GM21576 (cell line): ENCODE measurements at regions not wholly inside any gene's neighbourhood (a gene's known extent, or its start where the extent isn't known, plus 50 kb on each side); places are given as distances from the start of the nearest gene placed in this dataset.

ENCODE experiments used
- ATAC-seq: cut with Tn5 transposase; IDR thresholded peaks from one replicate; pipeline ENCODE4 v1.9.1; 2021; ENCODE audit warnings: mild to moderate bottlenecking, moderate library complexity; ENCODE audit not compliant: unreplicated experiment

DNA sequence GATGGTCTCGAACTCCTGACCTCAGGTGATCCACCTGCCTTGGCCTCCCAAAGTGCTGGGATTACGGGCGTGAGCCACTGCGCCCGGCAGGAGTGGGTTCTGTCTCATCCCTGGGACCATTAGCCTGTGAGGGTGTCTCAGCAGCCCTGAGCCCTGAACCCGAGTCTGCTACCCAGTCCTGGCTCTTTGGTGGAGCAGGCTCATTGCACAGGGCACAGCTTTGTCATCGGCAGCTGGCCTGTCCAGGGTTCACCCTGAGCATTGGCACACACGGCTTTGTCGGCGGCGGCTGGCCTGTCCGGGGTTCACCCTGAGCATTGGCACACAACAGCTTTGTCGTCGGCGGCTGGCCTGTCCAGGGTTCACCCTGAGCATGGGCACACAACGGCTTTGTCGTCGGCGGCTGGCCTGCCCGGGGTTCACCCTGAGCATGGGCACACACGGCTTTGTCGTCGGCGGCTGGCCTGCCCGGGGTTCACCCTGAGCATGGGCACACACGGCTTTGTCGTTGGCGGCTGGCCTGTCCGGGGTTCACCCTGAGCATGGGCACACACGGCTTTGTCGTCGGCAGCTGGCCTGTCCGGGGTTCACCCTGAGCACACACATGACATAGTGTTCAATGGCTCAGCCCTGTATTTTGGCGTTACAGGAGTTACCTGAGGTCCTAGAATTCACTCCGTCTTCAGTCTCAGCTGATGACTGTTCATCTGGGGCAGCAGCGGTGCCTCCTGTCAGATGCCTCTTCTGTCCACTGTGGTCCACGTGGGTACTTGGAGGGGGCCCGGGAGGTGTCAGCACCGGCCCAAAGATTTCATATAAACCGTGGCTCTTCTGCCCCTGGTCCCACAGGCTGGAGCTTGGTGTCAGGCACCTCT is 1082.5 kb downstream of the BRD1 start:
- no peak for ATAC-seq

DNA sequence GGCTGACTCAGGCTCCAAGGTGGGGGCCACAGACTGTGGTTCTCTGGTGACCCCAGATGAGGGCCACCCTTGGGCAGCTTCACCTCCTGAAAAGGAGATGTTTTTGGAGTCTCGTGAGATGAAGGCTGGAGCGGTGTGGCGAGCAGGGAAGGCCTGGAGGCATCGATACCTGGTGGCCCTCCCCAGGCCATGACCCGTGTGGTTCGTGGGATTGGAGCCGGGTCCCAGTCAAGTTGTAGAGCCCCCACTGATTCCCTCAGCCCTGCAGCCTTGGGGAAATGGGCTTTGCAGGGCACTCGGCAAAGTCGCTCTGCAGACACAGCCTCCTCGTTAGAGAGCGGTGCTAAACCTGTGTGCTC is 1083.4 kb downstream of the BRD1 start:
- ATAC-seq, result no peak

DNA sequence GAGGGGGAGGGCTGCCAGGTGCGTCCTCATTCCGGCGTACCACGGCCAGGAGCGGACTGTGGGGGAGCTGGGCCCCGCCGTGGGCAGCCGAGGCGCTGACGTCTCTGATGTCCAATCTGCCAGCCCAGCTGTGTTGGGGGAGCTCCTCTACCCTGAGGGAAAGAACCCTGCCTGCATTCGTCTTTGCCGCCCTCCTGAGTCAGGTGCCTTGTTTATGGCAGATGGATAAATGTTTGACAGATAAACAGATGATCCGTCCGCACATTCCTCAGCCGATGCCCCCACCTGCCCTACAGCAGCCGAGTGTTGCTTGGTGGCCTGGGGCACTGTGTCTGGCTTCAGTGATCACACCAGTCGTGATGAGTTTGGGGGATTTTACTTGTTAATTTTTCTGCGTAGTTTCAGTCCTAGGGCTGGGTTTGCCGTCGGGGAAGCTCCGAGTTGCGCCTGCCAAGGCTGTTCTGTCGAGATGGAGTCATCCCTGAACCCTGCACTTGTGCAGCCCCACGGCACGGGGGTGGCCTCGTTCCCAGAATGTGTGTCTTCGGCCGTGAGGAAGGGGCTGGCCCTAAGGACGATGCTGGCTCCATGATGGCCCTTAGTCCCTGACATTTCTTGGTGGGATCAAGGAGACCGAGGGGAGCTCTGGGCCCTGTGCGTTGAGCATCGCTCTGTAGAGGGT is 1083.9 kb downstream of the BRD1 start:
- ATAC-seq, result no peak

DNA sequence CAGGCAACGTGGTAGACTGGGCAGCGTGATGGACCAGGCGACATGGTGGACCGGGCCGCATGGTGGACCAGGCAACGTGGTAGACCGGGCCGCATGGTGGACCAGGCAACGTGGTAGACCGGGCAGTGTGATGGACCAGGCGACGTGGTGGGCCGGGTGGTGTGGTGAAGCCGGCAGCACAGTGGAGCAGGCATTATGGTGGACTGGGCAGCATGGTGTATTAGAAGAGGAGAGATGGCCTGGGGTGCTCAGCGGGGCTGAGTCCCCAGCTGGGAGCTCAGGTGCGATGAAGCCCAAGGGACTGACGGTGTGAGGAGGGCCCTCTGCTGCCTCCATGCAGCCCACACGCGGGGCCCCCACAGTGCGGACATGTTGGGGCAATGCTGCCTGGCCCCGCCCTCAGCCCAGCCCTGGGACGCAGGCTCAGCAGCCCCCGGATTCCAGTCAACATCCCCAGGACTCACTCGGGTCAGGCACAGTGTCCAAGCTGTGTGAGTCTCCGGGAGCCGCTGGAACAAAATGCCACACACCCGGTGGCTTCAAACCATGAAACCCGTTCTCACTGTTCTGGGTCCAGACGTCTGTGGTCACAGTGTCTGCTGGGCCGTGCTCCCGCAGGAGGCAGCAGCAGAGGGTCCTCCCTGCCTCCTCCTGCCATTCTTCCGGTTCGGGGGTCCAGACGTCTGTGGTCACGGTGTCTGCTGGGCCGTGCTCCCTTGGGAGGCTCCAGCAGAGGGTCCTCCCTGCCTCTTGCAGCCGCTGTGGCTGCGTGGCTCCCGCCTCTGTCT is 1084.9 kb downstream of the BRD1 start:
- no peak for ATAC-seq

GRCh38 chr22:48742191-48742555 is 1085.5 kb downstream of the BRD1 start:
- ATAC-seq, result no peak

GRCh38 chr22:48741540-48741939 is 1086.1 kb downstream of the BRD1 start:
- ATAC-seq, result no peak

GRCh38 chr22:48740731-48741405 is 1086.8 kb downstream of the BRD1 start:
- ATAC-seq, result no peak

DNA sequence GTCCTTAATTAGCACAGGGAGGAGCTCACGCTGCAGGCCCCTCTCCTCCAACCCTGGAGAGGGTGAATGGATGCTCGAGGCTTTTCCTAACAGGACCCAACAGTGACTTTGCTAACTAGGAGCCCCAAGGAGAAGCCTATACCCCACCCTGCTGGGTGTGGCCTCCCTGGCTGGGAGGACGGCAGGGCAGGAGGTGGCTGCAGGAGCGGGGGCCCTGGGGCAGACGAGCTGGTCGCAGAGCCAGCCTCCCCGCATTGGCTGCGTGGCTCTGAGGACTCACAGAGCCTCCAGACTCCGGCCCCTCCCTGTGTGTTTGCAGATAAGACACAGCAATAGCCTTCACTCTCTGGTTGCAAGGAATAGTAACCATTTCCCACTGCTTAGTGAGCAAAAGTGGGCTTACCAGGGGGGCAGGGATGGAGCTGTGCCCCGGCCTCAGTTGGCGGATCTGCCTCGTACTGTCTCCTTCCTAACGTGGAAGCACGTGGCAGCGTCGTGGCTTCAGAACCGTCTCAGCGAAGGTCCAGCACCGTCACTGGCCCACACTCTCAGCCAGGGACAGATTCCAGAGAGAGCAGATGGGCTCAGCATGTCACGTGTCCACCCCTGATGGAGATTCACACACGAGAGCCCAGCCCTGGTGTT is 1087.5 kb downstream of the BRD1 start:
- no peak for ATAC-seq

GRCh38 chr22:48739348-48740085 is 1088.2 kb downstream of the BRD1 start:
- no peak for ATAC-seq

DNA sequence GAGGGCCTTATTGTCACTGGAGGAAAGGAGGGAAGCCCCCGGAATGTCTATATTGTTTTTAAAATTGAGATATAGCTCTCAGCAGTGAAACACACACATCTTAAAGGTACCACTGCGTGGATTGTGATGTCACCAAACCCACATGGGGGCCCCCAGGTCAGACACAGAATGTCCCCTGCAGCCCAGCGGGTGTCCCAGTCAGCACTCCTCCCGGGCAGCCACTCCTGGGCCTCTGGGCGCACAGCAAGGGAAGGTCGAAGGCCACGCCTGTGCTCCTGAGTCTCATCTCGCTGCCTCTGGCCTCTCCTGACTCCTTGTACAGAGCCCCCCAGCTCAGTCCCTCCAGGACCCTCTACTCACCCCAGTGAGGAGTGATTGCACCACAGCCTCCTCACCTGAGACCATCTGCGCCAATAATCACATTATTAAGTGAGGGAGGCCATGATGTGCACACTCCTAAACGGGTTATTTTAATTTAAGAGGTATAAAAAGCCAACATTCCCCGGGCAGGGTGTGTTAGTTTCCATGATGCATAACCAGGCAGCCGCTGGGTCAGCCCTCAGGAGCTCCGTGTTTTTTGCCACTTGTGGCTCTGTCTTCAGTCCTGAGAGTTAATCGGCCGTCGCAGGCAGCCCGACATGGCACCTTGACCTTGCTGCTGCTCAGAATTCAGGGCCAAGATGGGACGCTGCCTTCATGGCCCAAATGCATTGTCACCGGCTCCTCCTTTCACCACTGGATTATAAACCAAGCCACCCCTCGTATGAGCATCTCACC is 1089.3 kb downstream of the BRD1 start:
- ATAC-seq, result no peak

DNA sequence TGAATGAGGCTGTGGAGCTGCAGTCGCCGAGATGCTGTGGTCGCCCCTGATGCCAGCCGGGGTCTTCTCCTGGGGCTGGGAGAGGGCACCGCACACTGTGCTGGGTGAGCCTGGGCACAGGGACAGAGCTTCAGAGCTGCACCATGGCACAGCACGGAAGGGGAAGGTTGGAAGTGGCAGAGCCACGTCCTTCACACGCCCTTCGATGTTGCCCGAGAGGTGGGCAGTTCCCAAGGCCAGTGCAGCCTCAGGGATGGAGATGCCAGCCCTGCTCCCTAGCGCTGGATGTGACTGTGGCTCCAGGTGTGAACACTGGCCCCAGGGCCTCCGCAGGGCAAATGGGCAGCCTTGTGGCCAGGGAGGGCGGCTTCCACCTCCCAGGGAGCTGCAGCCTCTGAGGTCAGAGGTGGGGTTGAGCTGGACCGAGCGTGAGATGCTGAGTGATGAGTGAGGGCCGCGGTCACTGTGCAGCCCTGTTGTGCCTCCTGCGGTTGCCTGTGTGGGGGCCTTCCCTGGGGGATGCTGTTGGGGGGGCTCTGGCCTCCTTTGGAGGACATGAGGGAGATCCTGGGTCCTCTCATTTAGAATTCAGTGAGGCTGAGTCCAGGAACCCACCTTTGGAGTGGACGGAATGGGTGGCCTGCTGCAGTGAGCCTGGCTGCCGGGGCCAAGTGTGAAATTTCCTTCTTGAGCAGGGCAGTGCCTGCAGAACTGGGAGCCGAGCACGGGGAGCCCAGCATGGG is 1090.0 kb downstream of the BRD1 start:
- no peak for ATAC-seq

GRCh38 chr22:48736593-48737460 is 1090.8 kb downstream of the BRD1 start:
- no peak for ATAC-seq

DNA sequence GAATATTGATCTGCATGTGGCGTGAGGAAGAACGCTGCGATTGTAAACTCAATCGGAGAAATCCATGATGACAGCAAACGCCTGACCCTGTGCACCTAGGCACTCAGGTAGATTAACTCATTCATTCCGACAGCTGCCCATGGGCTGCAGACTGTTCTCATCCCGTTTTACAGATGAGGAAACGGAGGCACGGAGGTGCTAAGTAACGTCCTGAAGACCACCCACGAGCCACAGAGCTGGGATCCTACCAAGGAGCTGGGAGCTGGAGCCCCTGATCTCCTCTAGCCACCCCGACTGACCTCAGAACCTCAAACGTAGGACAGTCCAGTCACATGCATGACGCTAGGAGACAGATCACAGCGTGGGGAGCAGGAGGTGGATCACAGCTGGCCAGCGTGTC is 1092.7 kb downstream of the BRD1 start:
- no peak for ATAC-seq

- no peak for ATAC-seq
These were observed 1093.3 kb downstream of the BRD1 start for GRCh38 chr22:48734359-48734758.

DNA sequence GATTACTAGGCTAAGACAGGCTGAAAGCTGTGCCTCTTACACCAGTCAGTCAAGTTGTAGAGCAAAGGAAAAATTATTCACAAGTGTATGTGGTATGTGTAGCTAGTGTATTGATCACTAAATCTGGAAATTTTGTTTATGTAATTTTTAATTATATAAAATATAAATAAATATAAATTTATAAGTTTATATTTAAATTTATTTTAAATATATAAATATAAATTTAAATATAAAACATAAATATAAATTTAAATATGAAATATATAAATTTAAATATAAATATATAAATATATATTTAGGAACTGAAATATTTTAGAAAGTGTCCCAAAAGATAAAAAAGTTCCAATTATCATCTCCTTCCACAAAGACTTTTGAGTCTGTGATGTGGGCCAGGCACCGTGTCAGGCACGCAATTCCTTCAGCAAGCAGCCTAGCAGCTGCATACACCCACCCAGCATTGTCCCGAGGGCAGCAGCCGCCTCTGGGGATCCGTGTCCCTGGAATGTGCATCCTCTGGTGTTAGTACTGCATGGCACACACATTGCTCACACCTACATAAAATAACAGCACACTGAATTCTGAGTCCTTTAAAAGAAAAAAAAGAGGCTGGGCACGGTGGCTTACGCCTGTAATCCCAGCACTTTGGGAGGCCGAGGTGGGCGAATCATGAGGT is 1098.0 kb downstream of the BRD1 start:
- no peak for ATAC-seq

DNA sequence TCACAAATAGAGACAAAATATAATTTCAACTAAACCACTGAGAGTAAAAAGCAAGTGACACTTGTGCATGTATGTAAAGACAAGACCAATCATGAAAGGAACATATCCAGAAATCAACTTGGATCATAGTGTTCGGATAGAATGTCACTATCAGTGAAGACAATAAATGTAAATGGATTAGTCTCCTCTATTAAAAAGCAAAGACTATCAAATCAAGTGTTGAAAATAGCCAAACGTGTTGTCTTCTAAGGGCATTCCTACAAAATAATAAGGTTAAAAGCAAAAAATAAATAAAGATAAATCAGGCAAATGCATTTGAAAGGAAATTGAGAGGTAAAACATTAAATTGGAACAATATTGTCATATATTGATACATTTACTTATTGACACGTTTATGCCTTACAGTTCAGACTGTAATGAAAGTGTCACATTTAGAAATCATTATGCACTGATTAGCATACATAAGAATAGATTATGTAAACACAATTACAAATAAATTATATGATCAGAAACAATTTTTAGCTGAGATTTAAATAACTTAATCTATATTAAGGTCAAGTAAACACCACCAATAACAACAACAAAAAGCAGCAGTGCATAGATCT is 1100.1 kb downstream of the BRD1 start:
- no peak for ATAC-seq

GRCh38 chr22:48724899-48725298 is 1102.8 kb downstream of the BRD1 start:
- ATAC-seq, result no peak
